ENCODE measurements at regions not wholly inside any gene's neighbourhood (a gene's known extent, or its start where the extent isn't known, plus 50 kb on each side); places are given as distances from the start of the nearest gene placed in this dataset.

DNA sequence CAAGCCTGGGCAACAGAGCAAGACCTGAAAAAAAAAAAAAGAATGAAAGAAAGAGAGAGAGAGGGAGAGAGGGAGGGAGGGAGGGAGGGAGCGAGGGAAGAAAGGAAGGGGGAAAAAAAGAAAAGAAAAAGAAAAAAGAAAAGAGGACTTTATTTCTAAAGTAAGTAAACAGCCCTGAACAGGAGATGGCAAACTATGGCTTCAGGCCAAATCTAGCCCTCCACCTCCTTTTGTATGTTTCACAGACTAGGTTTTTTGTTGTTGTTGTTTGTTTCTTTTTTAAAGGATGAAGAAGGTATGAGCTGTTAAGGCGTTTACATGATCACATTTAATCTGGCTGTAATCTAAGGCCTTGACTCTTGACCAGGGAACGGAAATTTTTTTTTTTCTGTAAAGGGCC lies 711.1 kb upstream of the NRSN1 start:
- ATAC-seq (no peak), DNase-seq (ENCODE audit: low spot score) (no peak), FAIRE-seq (no peak)
- H3K4me1 ChIP-seq (ENCODE audit: insufficient read depth, low read length) = no peaks in the 10 kb centered on the region
- ChIA-PET POLR2A (no interaction called here), CTCF (ENCODE audit: low intra/inter-chr PET ratio, low total read pairs) (no interaction called here)
- intact Hi-C loops (cut with micrococcal nuclease; ENCODE audit: unreplicated experiment) = no loop called here
- H3K9ac ChIP-seq (ENCODE audit: insufficient read depth, low read depth, low read length) = no peak overlapping the region
- no peak overlapping the region for H2AFZ ChIP-seq (ENCODE audit: low read length)
- H3K27me3 ChIP-seq (ENCODE audit: control insufficient read depth in 1 of 2, insufficient read depth in 2 of 2, low read length in 2 of 2) = no peaks in the 10 kb centered on the region
- in situ Hi-C loops (cut with HindIII; ENCODE audit: extremely low pct_ligation_motif_present, low pct_unique_long_range_greater_than_20kb) = no loop called here
- WGBS (ENCODE audit: low lambda C conversion rate) = 19% methylated on average over 3 of the region's 3 CpGs
- no peaks in the 10 kb centered on the region for H3K79me2 ChIP-seq (ENCODE audit: insufficient read depth, low read length)
- H3K4me3 ChIP-seq (replicated peaks in 1 of 3; ENCODE audit: insufficient read depth in 1 of 3, low read depth in 2 of 3, low read length in 3 of 3) = no peak overlapping the region
- H3K4me2 ChIP-seq (ENCODE audit: low read depth, low read length) = no peak overlapping the region
- no TSS peak for BruUV-seq (replicated peaks)
- H4K20me1 ChIP-seq (ENCODE audit: insufficient read depth, low read length) = no peaks in the 10 kb centered on the region
- H3K9me3 ChIP-seq (ENCODE audit: low read length) = no peaks in the 10 kb centered on the region
- no peaks in the 10 kb centered on the region for H3K36me3 ChIP-seq (replicated peaks in 1 of 2; ENCODE audit: control insufficient read depth in 1 of 2, insufficient read depth in 2 of 2, low read length in 2 of 2)
- peak; percentile 94 for TF ChIP-seq HNRNPK (IDR thresholded peaks at IDR 0.05; ENCODE audit: low read depth, low read length, poor library complexity, severe bottlenecking)
- TF ChIP-seq, protein P1, sequence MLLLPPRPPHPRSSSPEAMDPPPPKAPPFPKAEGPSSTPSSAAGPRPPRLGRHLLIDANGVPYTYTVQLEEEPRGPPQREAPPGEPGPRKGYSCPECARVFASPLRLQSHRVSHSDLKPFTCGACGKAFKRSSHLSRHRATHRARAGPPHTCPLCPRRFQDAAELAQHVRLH (CRISPR knock-in tag; IDR thresholded peaks at IDR 0.05; ENCODE audit: borderline replicate concordance, low read depth) = no peak
- no peak overlapping the region for H3K27ac ChIP-seq (ENCODE audit: extremely low read length, insufficient read depth, low read length)

DNA sequence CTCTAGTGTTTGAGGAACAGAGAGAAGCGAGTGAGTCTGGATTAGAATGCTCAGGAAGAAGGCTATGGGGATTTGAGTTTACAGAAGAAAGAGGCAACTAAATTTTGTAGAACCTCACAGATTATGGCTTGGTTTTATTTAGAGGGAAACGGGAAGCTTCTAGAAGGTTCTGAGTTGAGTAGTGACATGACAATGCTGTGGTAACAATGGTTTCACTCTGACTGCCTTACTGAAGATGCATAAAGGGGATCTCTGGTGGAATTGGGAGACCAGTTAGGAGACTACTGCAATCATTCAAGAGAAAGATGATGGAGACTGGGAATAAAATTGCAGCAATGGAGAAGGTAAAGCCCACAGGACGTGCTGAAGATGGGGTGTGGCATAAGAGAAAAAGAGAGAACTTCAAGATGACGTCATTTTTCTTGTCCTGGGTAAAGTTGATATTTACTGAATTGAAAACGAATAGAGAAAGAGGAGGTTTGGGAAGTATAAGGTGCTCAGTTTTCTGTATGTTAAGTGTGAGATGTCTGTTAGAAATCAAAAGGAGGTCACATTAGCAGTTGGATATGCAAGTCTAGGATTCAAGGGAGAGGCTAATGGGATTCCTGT lies 710.1 kb upstream of the NRSN1 start:
- intact Hi-C loops (cut with micrococcal nuclease; ENCODE audit: unreplicated experiment) = no loop called here
- Histone ChIP-seq H2AFZ (ENCODE audit: low read length) (no peak overlapping the region), H3K79me2 (ENCODE audit: insufficient read depth, low read length) (no peaks in the 10 kb centered on the region), H3K9me3 (ENCODE audit: low read length) (peaks cover 6% of the 10 kb centered on the region; the same call in 1 of the 2 replicates), H3K27me3 (ENCODE audit: control insufficient read depth in 1 of 2, insufficient read depth in 2 of 2, low read length in 2 of 2) (no peaks in the 10 kb centered on the region), H3K4me3 (replicated peaks in 1 of 3; ENCODE audit: insufficient read depth in 1 of 3, low read depth in 2 of 3, low read length in 3 of 3) (no peak overlapping the region), H4K20me1 (ENCODE audit: insufficient read depth, low read length) (no peaks in the 10 kb centered on the region), H3K9ac (ENCODE audit: insufficient read depth, low read depth, low read length) (no peak overlapping the region), H3K36me3 (replicated peaks in 1 of 2; ENCODE audit: control insufficient read depth in 1 of 2, insufficient read depth in 2 of 2, low read length in 2 of 2) (no peaks in the 10 kb centered on the region), H3K4me1 (ENCODE audit: insufficient read depth, low read length) (no peaks in the 10 kb centered on the region), H3K4me2 (ENCODE audit: low read depth, low read length) (no peak overlapping the region), H3K27ac (ENCODE audit: extremely low read length, insufficient read depth, low read length) (no peak overlapping the region)
- DNase-seq (ENCODE audit: low spot score) (no peak), ATAC-seq (no peak), FAIRE-seq (no peak)
- peak; percentile 94 for TF ChIP-seq CREB1 (IDR thresholded peaks at IDR 0.05)
- TF ChIP-seq CREB1 (CRISPR knock-in tag; IDR thresholded peaks at IDR 0.05) = no peak
- TF ChIP-seq, protein P2, sequence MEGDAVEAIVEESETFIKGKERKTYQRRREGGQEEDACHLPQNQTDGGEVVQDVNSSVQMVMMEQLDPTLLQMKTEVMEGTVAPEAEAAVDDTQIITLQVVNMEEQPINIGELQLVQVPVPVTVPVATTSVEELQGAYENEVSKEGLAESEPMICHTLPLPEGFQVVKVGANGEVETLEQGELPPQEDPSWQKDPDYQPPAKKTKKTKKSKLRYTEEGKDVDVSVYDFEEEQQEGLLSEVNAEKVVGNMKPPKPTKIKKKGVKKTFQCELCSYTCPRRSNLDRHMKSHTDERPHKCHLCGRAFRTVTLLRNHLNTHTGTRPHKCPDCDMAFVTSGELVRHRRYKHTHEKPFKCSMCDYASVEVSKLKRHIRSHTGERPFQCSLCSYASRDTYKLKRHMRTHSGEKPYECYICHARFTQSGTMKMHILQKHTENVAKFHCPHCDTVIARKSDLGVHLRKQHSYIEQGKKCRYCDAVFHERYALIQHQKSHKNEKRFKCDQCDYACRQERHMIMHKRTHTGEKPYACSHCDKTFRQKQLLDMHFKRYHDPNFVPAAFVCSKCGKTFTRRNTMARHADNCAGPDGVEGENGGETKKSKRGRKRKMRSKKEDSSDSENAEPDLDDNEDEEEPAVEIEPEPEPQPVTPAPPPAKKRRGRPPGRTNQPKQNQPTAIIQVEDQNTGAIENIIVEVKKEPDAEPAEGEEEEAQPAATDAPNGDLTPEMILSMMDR (CRISPR knock-in tag; IDR thresholded peaks at IDR 0.05) = no peak
- peak; percentile 100 for TF ChIP-seq ATF7 (IDR thresholded peaks at IDR 0.05)
- TF ChIP-seq ATF7 (CRISPR knock-in tag; IDR thresholded peaks at IDR 0.05) = no peak
- ChIA-PET CTCF (ENCODE audit: low intra/inter-chr PET ratio, low total read pairs) (no interaction called here), POLR2A (no interaction called here)
- BruUV-seq (replicated peaks) = no TSS peak
- in situ Hi-C loops (cut with HindIII; ENCODE audit: extremely low pct_ligation_motif_present, low pct_unique_long_range_greater_than_20kb) = no loop called here
- WGBS (ENCODE audit: low lambda C conversion rate) = 6% methylated on average over 5 of the region's 5 CpGs

All from HepG2 (cell line).